ENCODE measurements at regions not wholly inside any gene's neighbourhood (a gene's known extent, or its start where the extent isn't known, plus 50 kb on each side); places are given as distances from the start of the nearest gene placed in this dataset.
A peak's percentile ranks its signal among the peaks of the same experiment; 100 is the strongest.

DNA sequence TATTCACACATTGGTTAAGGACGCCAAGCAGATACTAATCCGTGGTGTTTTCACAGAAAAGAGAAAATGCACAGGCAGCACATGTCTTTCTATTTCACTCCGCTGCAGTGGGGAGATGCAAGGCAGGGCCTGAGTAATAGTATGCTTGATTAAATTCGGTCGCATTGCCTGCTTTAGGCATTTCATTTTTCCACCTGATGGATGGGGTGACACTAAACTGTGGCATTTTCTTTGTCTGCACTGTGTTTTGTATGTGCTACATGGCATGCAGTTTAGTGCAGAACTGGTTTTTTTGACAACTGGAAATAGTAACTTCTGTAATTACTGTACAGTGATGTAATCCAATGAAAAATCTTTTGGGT is 94.9 kb downstream of the SLC17A6 start (continued):
- TF ChIP-seq, protein P1, sequence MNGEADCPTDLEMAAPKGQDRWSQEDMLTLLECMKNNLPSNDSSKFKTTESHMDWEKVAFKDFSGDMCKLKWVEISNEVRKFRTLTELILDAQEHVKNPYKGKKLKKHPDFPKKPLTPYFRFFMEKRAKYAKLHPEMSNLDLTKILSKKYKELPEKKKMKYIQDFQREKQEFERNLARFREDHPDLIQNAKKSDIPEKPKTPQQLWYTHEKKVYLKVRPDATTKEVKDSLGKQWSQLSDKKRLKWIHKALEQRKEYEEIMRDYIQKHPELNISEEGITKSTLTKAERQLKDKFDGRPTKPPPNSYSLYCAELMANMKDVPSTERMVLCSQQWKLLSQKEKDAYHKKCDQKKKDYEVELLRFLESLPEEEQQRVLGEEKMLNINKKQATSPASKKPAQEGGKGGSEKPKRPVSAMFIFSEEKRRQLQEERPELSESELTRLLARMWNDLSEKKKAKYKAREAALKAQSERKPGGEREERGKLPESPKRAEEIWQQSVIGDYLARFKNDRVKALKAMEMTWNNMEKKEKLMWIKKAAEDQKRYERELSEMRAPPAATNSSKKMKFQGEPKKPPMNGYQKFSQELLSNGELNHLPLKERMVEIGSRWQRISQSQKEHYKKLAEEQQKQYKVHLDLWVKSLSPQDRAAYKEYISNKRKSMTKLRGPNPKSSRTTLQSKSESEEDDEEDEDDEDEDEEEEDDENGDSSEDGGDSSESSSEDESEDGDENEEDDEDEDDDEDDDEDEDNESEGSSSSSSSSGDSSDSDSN (IDR thresholded peaks at IDR 0.05; ENCODE audit: borderline replicate concordance in 1 of 2, low read depth in 2 of 2, low read length in 2 of 2): no peak

DNA sequence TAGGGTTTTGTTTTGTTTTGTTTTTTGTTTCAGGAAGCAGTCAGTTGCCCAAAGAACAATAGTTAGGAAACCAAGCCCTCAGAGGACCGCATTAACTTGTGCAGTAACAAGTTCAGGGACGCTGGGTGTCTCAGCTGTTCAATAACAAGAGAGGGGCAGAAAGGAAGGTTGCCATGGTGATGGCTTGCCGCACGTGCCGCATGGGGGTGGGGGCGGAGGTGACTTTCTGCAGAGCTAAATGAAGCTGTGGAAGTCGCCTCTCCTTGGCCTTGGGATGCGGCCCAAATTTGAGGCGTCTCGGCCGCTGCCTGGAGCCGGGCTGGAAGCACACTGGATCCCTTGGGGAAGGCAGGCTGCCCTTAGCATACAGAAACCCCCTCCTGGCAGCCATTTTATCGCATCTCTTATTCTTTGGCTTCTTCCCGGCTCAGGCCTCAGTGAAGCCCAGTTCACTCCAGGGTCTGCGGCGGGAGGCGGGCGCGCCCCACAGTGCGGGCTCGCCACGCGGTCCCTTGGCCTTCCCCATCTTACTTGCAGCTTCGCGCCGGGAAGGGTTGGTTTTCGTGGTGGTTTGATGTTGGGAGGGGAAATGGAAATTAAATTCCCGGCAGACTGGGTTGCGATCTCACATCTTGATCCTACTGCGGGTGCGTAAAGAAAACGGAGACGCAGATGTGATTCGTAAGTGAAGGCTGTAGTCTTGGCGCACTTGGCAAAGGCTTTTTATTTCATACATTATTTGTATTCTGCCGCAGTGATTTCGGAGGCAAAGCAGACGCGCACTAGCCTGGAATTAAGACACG is 94.3 kb downstream of the SLC17A6 start:
- Histone ChIP-seq H3K27me3 (ENCODE audit: control insufficient read depth in 2 of 2, insufficient read depth in 2 of 2, low read length in 2 of 2) (no peaks in the 10 kb centered on the region), H3K4me1 (replicated peaks in 1 of 2; ENCODE audit: control insufficient read depth in 2 of 2, insufficient read depth in 2 of 2, low read length in 2 of 2) (peaks cover 0 to 4% of the 10 kb centered on the region in 2 experiments; a peak in 1 of 5 replicates), H4K20me1 (replicated peaks; ENCODE audit: control insufficient read depth, insufficient read depth, low read length) (no peaks in the 10 kb centered on the region), H3K4me3 (no peak overlapping the region), H3K9ac (ENCODE audit: insufficient read depth in 1 of 2, low read depth in 2 of 2, low read length in 2 of 2) (no peak overlapping the region), H3K79me2 (ENCODE audit: control insufficient read depth, insufficient read depth, low read length) (no peaks in the 10 kb centered on the region), H2AFZ (ENCODE audit: low read depth, low read length) (no peak overlapping the region), H3K9me3 (replicated peaks; ENCODE audit: control insufficient read depth, insufficient read depth, low read depth, low read length) (no peaks in the 10 kb centered on the region; the same call in 1 of the 2 replicates), H3K27ac (ENCODE audit: extremely low read depth, low read depth, low read length) (no peak overlapping the region), H3K9me1 (ENCODE audit: control insufficient read depth, insufficient read depth, low read length) (no peaks in the 10 kb centered on the region), H3K36me3 (ENCODE audit: control insufficient read depth, insufficient read depth, low read length) (no peaks in the 10 kb centered on the region), H3K4me2 (ENCODE audit: insufficient read depth, low read length) (no peak overlapping the region)
- CTCF ChIA-PET (ENCODE audit: low intra/inter-chr PET ratio): no interaction called here
- DNase-seq (ENCODE audit: extremely low read depth in 1 of 4, low spot score in 3 of 4) (peak in 1 of 4 experiments; percentile 2), FAIRE-seq (no peak), ATAC-seq (no peak)
- POLR2A ChIA-PET: no interaction called here
- BruUV-seq (replicated peaks): no TSS peak
- WGBS (ENCODE audit: insufficient coverage, low coverage, missing lambda C conversion rate): 13% methylated on average over 39 of the region's 40 CpGs
- in situ Hi-C loops (cut with MboI) (no loop called here), intact Hi-C loops (cut with micrococcal nuclease) (no loop called here)
- TF ChIP-seq, protein P2, sequence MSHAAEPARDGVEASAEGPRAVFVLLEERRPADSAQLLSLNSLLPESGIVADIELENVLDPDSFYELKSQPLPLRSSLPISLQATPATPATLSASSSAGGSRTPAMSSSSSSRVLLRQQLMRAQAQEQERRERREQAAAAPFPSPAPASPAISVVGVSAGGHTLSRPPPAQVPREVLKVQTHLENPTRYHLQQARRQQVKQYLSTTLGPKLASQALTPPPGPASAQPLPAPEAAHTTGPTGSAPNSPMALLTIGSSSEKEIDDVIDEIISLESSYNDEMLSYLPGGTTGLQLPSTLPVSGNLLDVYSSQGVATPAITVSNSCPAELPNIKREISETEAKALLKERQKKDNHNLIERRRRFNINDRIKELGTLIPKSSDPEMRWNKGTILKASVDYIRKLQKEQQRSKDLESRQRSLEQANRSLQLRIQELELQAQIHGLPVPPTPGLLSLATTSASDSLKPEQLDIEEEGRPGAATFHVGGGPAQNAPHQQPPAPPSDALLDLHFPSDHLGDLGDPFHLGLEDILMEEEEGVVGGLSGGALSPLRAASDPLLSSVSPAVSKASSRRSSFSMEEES (CRISPR knock-in tag; IDR thresholded peaks at IDR 0.05): no peak
- no peak for TF ChIP-seq ZNF699 (CRISPR knock-in tag; IDR thresholded peaks at IDR 0.05; ENCODE audit: insufficient replicate concordance)
- TF ChIP-seq ZKSCAN3 (CRISPR knock-in tag; IDR thresholded peaks at IDR 0.05): no peak
- peak; percentile 41; the same call in 1 of the 2 replicates for TF ChIP-seq BHLHE40 (IDR thresholded peaks at IDR 0.05; ENCODE audit: low read length)
- peak; percentile 56 for TF ChIP-seq RFX1 (IDR thresholded peaks at IDR 0.05)
- TF ChIP-seq HDAC6 (IDR thresholded peaks at IDR 0.05; ENCODE audit: low read depth, low read length): no peak
- no peak for TF ChIP-seq FOXP1 (CRISPR knock-in tag; IDR thresholded peaks at IDR 0.05)
